Thymus (tissue), 11 donors: ENCODE measurements at regions not wholly inside any gene's neighbourhood (a gene's known extent, or its start where the extent isn't known, plus 50 kb on each side); places are given as distances from the start of the nearest gene placed in this dataset.
A peak's percentile ranks its signal among the peaks of the same experiment; 100 is the strongest.

Experiments used
- DNase-seq, 9 donors: peaks; one replicate each; pipeline ENCODE4 v3.0.0-alpha.2; 2013; ENCODE audit warnings: low spot score in 9 of 9, low read depth in 6 of 9, missing footprints in 1 of 9
- H3K27ac ChIP-seq, 2 donors: one replicate each; pipeline ENCODE4 v1.5.1; 2013; ENCODE audit warnings: control low read depth in 1 of 2, low read depth in 1 of 2, low read length in 1 of 2, mild to moderate bottlenecking in 1 of 2, moderate library complexity in 1 of 2
- H3K27me3 ChIP-seq, 2 donors: one replicate each; pipeline ENCODE4 v1.5.1; 2013; ENCODE audit warnings: low read length in 1 of 2; ENCODE audit not compliant: control insufficient read depth in 2 of 2, insufficient read depth in 1 of 2
- H3K36me3 ChIP-seq, 2 donors: one replicate each; pipeline ENCODE4 v1.5.1; 2013; ENCODE audit warnings: low read length in 1 of 2, mild to moderate bottlenecking in 1 of 2, moderate library complexity in 1 of 2; ENCODE audit not compliant: control insufficient read depth in 2 of 2, insufficient read depth in 2 of 2
- H3K4me1 ChIP-seq, 2 donors: one replicate each; pipeline ENCODE4 v1.5.1; 2013; ENCODE audit warnings: low read length in 2 of 2; ENCODE audit not compliant: control insufficient read depth in 2 of 2, insufficient read depth in 2 of 2
- H3K4me3 ChIP-seq, 2 donors: one replicate each; pipeline ENCODE4 v1.5.1; 2013; ENCODE audit warnings: low read length in 2 of 2, control low read depth in 1 of 2, mild to moderate bottlenecking in 1 of 2
- H3K9me3 ChIP-seq, 2 donors: one replicate each; pipeline ENCODE4 v1.5.1; 2013; ENCODE audit warnings: low read length in 1 of 2, mild to moderate bottlenecking in 1 of 2; ENCODE audit not compliant: control insufficient read depth in 2 of 2, insufficient read depth in 1 of 2
- WGBS: extraction: QIAGEN DNeasy Blood & Tissue Kit; methylation state at CpG from one replicate; pipeline ENCODE4 v1.1.7; 2013; 5-methylcytosine and 5-hydroxymethylcytosine counted together
- donor health status: healthy.

DNA sequence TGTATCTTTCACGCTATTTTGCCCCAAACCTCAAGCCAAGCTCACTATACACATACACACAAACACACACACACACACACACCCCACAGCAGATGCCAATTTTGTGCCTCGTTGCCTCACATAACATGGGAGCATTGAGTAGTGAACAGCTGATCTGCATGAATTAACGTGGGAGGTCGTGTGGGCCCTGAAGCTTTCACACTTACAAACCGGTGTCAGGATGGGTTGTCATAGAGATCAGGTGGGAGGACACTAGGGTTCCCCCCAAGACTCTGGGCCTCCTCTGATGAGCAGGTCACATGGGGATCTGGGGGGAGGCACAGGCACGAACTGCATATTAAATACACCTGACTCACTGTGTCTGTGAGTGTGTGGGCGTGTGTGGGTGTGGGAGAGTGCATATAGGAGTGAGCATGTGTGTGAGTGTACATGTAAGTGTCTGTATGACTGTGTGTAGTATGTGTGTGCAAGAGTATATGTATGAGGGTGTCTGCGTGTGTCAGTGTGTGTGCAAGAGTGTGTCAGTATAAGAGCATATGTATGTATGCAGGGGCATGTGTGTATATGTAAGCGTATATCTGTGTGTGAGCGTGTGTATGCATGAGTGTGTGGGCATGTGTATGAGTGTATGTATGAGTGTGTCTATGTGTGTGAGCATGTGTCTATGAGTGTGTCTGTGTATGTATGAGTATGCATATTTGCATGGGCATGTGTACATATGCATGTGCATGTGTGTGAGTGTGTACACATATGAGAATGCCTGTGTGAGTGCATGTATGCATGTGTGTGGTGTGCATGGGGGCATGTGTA, 370.4 kb downstream of the PREX1 start:
- Histone ChIP-seq H3K9me3 (no peaks in the 10 kb centered on the region), H3K36me3 (no peaks in the 10 kb centered on the region), H3K27me3 (peaks cover 0 to 9% of the 10 kb centered on the region in 2 donors), H3K4me1 (no peaks in the 10 kb centered on the region), H3K4me3 (no peak overlapping the region), H3K27ac (no peak overlapping the region)
- no peak for DNase-seq
- WGBS = 86% methylated on average over 10 of the region's 10 CpGs

DNA sequence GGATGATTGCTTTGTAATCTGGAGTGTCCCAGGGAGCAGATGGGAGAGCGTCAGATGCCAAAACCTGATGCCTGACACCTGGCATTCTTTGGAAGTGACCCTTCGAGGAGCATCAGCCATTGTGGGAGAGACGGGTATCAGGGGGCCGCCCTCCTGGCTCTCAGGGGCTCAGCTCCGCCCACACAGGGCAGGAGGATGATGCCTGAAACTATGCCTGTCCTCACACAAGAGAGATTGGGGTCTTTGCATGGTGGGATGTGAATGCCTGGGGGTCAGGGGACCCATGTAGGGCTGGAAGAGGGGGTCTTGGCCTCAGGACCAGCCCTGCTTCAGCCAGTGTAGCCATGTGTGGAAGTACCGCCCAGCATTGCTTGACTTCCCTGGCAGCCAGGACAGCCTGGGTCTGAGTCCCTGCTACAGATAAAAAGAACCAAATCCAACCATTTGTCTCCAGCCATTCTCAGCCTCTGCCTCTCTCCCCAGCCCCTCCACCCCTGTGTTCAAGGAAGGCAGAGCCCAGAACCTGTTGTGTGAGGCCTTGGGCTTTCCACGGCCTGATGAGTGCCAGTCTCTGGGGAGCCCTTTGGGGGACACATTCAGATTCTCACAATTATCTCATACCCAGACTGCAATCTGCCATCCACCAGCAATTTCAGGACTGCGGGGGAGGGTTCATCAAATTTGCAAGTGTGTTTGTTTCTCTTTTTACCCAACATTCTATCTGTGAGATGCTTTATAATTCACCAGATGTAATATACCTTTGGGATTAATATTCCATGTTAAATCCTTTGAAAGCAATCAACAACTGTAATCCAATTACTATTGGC, 371.2 kb downstream of the PREX1 start:
- 70% methylated on average over 8 of the region's 8 CpGs for WGBS
- Histone ChIP-seq H3K4me3 (no peak overlapping the region), H3K36me3 (no peaks in the 10 kb centered on the region), H3K27ac (no peak overlapping the region), H3K4me1 (no peaks in the 10 kb centered on the region), H3K9me3 (no peaks in the 10 kb centered on the region), H3K27me3 (peaks cover 0 to 9% of the 10 kb centered on the region in 2 donors)
- no peak for DNase-seq

DNA sequence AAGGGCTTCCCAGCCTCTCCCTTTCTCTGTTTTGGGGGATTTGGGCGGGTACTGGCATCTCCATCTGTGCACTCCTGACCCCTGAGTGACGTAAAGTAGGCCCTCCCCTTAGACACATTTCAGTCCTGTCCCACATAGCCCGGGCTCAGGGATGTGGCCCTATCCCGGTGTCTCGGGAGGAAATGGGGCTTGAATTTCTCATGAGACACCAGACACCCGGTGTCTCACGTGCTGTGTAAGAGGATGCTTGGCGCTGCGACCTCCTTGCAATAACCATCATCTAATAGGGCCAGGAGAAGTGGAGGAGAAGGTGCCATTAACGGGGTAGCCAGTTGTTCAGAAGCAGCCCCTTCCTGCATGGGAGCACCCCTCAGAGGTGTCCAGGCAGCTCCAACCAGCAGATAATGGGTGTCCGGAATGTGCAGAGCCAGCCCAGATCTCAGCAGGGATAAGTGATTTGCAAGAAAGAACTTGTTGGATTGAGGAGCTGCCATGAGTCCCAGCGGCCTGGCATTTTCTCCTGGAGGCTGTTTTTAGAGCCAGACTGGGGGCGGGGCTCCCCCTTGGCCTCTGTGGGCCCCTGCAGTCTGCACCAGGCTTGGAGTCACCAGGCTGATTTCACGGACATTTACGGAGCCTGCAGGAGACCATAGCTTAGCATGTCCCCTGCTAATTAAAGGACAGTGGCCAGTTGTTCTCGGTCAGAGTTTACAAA, 372.0 kb downstream of the PREX1 start:
- peak in 1 of 9 donors; percentile 1 for DNase-seq
- no peak overlapping the region for H3K27ac ChIP-seq
- H3K4me3 ChIP-seq = no peak overlapping the region
- H3K27me3 ChIP-seq = peaks cover 0 to 6% of the 10 kb centered on the region in 2 donors
- no peaks in the 10 kb centered on the region for H3K9me3 ChIP-seq
- WGBS = 80% methylated on average over 16 of the region's 16 CpGs
- no peaks in the 10 kb centered on the region for H3K4me1 ChIP-seq
- H3K36me3 ChIP-seq = no peaks in the 10 kb centered on the region

DNA sequence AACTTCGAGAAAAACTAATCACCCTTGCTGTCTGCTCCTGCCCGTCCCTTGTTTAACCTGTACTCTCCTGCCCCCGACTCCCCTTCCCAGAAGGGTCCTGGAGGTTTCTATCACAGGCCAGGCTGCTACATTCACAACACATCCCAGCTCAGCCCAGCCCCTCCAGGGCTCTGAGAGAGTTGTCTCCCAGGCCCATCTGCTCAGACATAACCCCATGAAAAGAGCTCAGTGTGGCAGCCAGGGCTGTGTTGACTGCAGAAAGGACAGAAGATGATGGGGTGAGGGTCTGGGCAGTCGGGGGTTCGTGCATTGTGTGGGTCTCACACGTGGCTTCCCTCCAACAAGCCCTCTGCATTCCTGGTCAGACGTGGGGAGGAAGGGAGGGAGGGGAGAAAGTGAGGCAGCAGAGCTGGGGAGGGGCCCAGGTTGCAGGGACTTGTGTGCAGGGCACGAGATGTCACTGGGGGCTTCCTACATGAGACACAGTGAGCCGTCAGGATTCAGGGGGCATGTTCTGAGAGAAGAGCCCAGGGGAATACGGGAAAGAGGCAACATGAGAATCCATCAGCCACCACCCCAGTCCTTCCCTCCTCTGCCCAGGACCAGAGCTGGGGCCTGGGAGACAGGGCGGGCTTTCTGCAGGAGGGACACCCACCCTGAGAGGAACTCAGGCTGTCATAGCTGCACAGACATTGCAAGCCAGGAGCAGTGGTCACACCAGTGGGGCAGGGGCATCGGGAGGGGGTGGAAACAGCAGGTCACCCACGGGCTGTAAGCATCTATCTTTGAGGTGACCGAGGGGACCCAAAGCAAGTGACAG, 372.9 kb downstream of the PREX1 start:
- no peak for DNase-seq
- no peak overlapping the region for H3K4me3 ChIP-seq
- H3K27me3 ChIP-seq = peaks cover 0 to 2% of the 10 kb centered on the region in 2 donors
- H3K4me1 ChIP-seq = no peaks in the 10 kb centered on the region
- WGBS = 79% methylated on average over 14 of the region's 14 CpGs
- no peaks in the 10 kb centered on the region for H3K9me3 ChIP-seq
- H3K36me3 ChIP-seq = no peaks in the 10 kb centered on the region
- no peak overlapping the region for H3K27ac ChIP-seq

DNA sequence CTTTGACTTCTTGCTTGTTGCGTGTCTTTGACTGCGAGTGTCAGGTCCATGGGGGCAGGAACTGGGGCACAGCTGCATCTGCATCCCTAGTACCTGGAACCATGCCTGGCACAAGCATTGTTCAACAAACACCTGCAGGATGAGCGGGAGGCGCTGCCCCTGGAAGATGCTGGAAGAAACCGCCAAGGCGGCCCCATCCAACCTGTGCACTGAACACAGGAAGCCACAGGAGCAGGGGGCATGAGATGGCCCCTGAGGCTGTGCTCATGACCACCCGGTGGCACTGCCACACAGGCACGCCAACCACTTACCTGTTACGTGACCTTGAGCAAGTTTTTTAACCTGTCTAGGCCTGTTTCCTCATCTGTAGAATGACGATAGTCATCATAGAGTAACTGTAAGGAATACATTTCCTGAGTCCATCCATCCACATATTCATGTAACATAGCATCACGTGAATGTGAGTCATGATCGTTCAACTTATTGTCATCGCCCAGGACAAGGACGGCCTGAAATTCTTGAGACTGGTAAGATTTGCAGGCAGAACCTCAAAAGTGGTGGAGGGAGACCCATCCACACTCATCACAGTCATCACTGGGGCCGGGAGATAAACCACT, 374.2 kb downstream of the PREX1 start:
- Histone ChIP-seq H3K9me3 (no peaks in the 10 kb centered on the region), H3K36me3 (no peaks in the 10 kb centered on the region), H3K4me3 (no peak overlapping the region), H3K27me3 (peaks cover 0 to 2% of the 10 kb centered on the region in 2 donors), H3K27ac (no peak overlapping the region), H3K4me1 (no peaks in the 10 kb centered on the region)
- 86% methylated on average over 15 of the region's 15 CpGs for WGBS
- DNase-seq = no peak

DNA sequence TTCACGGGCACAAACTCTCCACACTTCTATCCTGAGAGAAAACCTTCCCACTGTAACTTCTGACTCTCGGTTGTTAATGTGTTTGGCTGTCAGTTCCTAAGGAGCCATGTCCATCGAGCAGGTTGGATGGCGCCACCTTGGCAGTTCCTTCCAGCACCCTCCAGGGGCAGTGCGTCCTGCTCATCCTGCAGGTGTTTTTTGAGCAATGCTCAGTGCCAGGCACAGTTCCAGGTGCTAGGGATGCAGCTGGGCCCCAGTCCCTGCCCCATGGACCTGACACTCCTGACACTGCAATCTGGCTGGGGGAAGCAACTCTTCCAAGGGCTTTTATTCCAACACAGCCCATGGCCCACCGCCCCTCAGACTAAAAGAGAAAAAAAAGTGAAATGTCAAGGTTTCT, 376.4 kb downstream of the PREX1 start:
- Histone ChIP-seq H3K27me3 (peaks cover 0 to 2% of the 10 kb centered on the region in 2 donors), H3K27ac (no peak overlapping the region), H3K36me3 (no peaks in the 10 kb centered on the region), H3K4me1 (no peaks in the 10 kb centered on the region), H3K9me3 (no peaks in the 10 kb centered on the region), H3K4me3 (no peak overlapping the region)
- no peak for DNase-seq
- 95% methylated on average over 6 of the region's 6 CpGs for WGBS

DNA sequence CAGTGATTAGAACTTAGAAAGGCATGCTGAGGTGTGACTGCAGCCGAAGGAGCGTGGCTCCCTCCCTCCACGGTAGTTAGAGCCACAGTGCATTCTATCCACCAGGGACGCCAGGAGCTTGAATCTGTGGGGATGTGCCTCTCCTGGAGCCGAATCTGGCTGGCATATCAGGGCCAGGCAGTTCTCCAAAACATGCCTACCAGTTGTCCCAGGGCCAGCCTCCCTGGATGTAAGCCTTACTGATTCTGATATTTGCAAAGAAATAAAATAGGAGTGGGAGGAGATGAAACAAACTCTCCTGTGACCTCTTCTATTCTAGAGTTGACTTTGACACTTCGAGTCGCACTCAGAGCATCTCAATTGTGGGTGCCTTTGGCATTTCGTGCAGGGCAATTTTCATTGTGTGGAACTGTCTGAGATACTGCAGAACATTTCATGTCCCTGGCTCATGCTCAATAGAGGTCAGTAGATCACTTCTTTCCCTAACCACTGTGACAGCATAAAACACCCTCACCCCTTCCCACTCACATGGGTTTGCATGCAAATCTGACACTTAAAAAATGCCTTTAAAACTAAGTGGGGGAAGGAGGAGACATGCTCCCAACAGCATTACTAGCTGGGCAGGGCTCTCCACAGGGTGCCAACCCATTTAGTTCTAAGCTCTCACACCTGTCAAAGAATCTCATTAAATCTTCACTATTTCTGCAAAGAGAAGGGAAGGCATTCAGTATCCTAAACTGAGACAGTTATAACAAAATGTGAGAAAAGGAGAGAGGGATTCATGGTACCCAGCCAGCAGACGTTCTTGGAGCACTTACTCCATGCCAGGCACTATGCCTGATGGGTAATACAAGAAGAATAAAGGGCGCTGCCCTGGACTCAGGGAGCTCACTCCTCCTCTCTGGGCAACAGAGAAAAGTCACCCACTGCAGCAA, 378.9 kb downstream of the PREX1 start:
- no peaks in the 10 kb centered on the region for H3K27me3 ChIP-seq
- 85% methylated on average over 10 of the region's 10 CpGs for WGBS

More for the DNA sequence above, 378.9 kb downstream of the PREX1 start:
- Histone ChIP-seq H3K27ac (no peak overlapping the region), H3K4me3 (no peak overlapping the region), H3K36me3 (no peaks in the 10 kb centered on the region), H3K4me1 (no peaks in the 10 kb centered on the region), H3K9me3 (no peaks in the 10 kb centered on the region)
- no peak for DNase-seq
